ENCODE measurements at regions not wholly inside any gene's neighbourhood (a gene's known extent, or its start where the extent isn't known, plus 50 kb on each side); places are given as distances from the start of the nearest gene placed in this dataset.

- no peak for DNase-seq (ENCODE audit: low spot score)
These were observed 787.3 kb downstream of the VRK1 start for GRCh38 chr14:97584528-97584927.

GRCh38 chr14:97592341-97592980 is 795.3 kb downstream of the VRK1 start:
- no peak for DNase-seq (ENCODE audit: low spot score)

- DNase-seq (ENCODE audit: low spot score), result no peak
These were observed 797.1 kb downstream of the VRK1 start for GRCh38 chr14:97594306-97594705.

- no peak for DNase-seq (ENCODE audit: low spot score)
These were observed 805.4 kb downstream of the VRK1 start for GRCh38 chr14:97602438-97603117.

GRCh38 chr14:97603201-97603600 is 806.0 kb downstream of the VRK1 start:
- DNase-seq (ENCODE audit: low spot score), result no peak

GRCh38 chr14:97604731-97605130 is 807.5 kb downstream of the VRK1 start:
- DNase-seq (ENCODE audit: low spot score), result no peak

- DNase-seq (ENCODE audit: low spot score), result no peak
These were observed 821.2 kb downstream of the VRK1 start for GRCh38 chr14:97618401-97618800.

GRCh38 chr14:97618917-97619690 is 821.9 kb downstream of the VRK1 start:
- DNase-seq (ENCODE audit: low spot score), result no peak

GRCh38 chr14:97620066-97620465 is 822.9 kb downstream of the VRK1 start:
- DNase-seq (ENCODE audit: low spot score), result no peak

GRCh38 chr14:97624985-97625384 is 827.8 kb downstream of the VRK1 start:
- DNase-seq (ENCODE audit: low spot score), result no peak

- no peak for DNase-seq (ENCODE audit: low spot score)
These were observed 828.3 kb downstream of the VRK1 start for GRCh38 chr14:97625477-97625876.

- DNase-seq (ENCODE audit: low spot score), result no peak
These were observed 828.9 kb downstream of the VRK1 start for GRCh38 chr14:97626088-97626487.

- DNase-seq (ENCODE audit: low spot score), result no peak
These were observed 833.1 kb downstream of the VRK1 start for GRCh38 chr14:97630249-97630648.

GRCh38 chr14:97633131-97633738 is 836.1 kb downstream of the VRK1 start:
- DNase-seq (ENCODE audit: low spot score), result peak; percentile 23

- peak; percentile 33 for DNase-seq (ENCODE audit: low spot score)
These were observed 837.6 kb downstream of the VRK1 start for GRCh38 chr14:97634751-97635150.

GRCh38 chr14:97638864-97639263 is 841.7 kb downstream of the VRK1 start:
- DNase-seq (ENCODE audit: low spot score), result no peak

- no peak for DNase-seq (ENCODE audit: low spot score)
These were observed 842.8 kb downstream of the VRK1 start for GRCh38 chr14:97640031-97640430.

GRCh38 chr14:97641827-97642226 is 844.6 kb downstream of the VRK1 start:
- DNase-seq (ENCODE audit: low spot score), result no peak

GRCh38 chr14:97642631-97643030 is 845.4 kb downstream of the VRK1 start:
- no peak for DNase-seq (ENCODE audit: low spot score)

- no peak for DNase-seq (ENCODE audit: low spot score)
These were observed 847.2 kb downstream of the VRK1 start for GRCh38 chr14:97644365-97644764.

- no peak for DNase-seq (ENCODE audit: low spot score)
These were observed 852.6 kb downstream of the VRK1 start for GRCh38 chr14:97649752-97650151.

GRCh38 chr14:97655169-97655948 is 858.2 kb downstream of the VRK1 start:
- no peak for DNase-seq (ENCODE audit: low spot score)
